DOHH2 (cell line): ENCODE measurements at regions not wholly inside any gene's neighbourhood (a gene's known extent, or its start where the extent isn't known, plus 50 kb on each side); places are given as distances from the start of the nearest gene placed in this dataset.

Experiments
- EZH2phosphoT487 ChIP-seq: fragments of 200-600 bp; sonication (generic); IDR thresholded peaks from 2 replicates; pipeline ENCODE4 v1.6.1; 2017; ENCODE audit warnings: borderline replicate concordance, mild to moderate bottlenecking, antibody characterized with exemption, low read length, moderate library complexity, mixed read lengths
- TF ChIP-seq, protein P1 (sequence below): fragments of 200-600 bp; sonication (generic); IDR thresholded peaks from one replicate; pipeline ENCODE4 v1.5.1; 2014; ENCODE audit warnings: antibody characterized with exemption, mild to moderate bottlenecking, low read depth, low read length; ENCODE audit not compliant: poor library complexity, severe bottlenecking

GRCh38 chr2:139514951-139515350, 734.8 kb upstream of the NXPH2 start:
- TF ChIP-seq, protein P1, sequence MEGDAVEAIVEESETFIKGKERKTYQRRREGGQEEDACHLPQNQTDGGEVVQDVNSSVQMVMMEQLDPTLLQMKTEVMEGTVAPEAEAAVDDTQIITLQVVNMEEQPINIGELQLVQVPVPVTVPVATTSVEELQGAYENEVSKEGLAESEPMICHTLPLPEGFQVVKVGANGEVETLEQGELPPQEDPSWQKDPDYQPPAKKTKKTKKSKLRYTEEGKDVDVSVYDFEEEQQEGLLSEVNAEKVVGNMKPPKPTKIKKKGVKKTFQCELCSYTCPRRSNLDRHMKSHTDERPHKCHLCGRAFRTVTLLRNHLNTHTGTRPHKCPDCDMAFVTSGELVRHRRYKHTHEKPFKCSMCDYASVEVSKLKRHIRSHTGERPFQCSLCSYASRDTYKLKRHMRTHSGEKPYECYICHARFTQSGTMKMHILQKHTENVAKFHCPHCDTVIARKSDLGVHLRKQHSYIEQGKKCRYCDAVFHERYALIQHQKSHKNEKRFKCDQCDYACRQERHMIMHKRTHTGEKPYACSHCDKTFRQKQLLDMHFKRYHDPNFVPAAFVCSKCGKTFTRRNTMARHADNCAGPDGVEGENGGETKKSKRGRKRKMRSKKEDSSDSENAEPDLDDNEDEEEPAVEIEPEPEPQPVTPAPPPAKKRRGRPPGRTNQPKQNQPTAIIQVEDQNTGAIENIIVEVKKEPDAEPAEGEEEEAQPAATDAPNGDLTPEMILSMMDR: no peak
- no peak for TF ChIP-seq EZH2phosphoT487
